ENCODE measurements at regions not wholly inside any gene's neighbourhood (a gene's known extent, or its start where the extent isn't known, plus 50 kb on each side); places are given as distances from the start of the nearest gene placed in this dataset.

DNA sequence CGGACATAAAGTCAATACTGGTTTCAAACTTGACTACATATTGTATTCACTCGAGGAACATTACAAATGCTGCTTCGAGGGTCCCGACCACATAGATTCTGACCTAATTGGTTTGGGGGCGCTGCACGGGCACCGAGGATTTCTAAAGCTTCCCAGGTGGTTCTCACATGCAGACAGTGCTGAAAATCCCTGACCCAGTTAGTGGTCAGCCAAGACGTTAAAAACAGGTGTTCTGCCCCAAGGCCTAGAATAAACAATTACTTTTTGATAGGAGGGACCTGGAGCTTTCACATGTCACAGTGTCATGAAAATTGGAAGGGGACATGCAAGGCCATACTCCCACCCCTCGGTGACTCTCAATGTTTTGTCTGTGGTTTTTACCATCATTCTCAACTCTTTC, 368.9 kb downstream of the RNF144A start:
- Mint-ChIP-seq H3K4me3 (no peak overlapping the region), H3K27ac (no peak overlapping the region), H3K36me3 (ENCODE audit: low read depth) (no peaks in the 10 kb centered on the region), H3K27me3 (peaks cover 4% of the 10 kb centered on the region), H3K9me3 (no peaks in the 10 kb centered on the region), H3K4me1 (no peaks in the 10 kb centered on the region)
- ChIA-PET CTCF (no interaction called here), POLR2A (no interaction called here)
- intact Hi-C loops (cut with micrococcal nuclease): no loop called here
- TF ChIP-seq, protein P1, sequence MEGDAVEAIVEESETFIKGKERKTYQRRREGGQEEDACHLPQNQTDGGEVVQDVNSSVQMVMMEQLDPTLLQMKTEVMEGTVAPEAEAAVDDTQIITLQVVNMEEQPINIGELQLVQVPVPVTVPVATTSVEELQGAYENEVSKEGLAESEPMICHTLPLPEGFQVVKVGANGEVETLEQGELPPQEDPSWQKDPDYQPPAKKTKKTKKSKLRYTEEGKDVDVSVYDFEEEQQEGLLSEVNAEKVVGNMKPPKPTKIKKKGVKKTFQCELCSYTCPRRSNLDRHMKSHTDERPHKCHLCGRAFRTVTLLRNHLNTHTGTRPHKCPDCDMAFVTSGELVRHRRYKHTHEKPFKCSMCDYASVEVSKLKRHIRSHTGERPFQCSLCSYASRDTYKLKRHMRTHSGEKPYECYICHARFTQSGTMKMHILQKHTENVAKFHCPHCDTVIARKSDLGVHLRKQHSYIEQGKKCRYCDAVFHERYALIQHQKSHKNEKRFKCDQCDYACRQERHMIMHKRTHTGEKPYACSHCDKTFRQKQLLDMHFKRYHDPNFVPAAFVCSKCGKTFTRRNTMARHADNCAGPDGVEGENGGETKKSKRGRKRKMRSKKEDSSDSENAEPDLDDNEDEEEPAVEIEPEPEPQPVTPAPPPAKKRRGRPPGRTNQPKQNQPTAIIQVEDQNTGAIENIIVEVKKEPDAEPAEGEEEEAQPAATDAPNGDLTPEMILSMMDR (IDR thresholded peaks at IDR 0.05): no peak
- DNase-seq (no peak), ATAC-seq (ENCODE audit: low read depth) (no peak)

DNA sequence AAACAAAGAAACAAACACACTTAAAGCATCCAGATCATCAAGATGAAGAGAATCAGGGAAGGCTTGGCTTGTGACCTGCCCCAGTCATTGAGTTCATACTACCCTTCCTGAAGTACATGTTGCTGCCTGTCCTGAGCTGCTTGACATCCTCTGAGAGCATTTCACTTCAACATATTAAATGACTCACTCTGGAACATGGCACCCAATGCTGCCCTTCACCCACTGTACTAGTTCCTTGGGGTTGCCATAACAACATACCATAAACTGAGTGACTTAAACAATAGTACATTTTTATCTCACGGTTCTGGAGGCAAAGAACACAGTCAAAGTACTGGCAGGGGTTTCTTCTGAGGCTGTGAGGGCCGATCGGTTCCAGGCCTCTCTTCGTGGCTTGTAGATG, 371.3 kb downstream of the RNF144A start:
- peaks cover 1% of the 10 kb centered on the region for H3K27me3 Mint-ChIP-seq
- H3K27ac Mint-ChIP-seq: no peak overlapping the region
- H3K9me3 Mint-ChIP-seq: no peaks in the 10 kb centered on the region
- H3K36me3 Mint-ChIP-seq (ENCODE audit: low read depth): no peaks in the 10 kb centered on the region
- DNase-seq (no peak), ATAC-seq (ENCODE audit: low read depth) (no peak)
- ChIA-PET POLR2A (no interaction called here), CTCF (no interaction called here)
- no peak overlapping the region for H3K4me3 Mint-ChIP-seq
- TF ChIP-seq, protein P1 (IDR thresholded peaks at IDR 0.05): no peak
- H3K4me1 Mint-ChIP-seq: no peaks in the 10 kb centered on the region
- intact Hi-C loops (cut with micrococcal nuclease): no loop called here

DNA sequence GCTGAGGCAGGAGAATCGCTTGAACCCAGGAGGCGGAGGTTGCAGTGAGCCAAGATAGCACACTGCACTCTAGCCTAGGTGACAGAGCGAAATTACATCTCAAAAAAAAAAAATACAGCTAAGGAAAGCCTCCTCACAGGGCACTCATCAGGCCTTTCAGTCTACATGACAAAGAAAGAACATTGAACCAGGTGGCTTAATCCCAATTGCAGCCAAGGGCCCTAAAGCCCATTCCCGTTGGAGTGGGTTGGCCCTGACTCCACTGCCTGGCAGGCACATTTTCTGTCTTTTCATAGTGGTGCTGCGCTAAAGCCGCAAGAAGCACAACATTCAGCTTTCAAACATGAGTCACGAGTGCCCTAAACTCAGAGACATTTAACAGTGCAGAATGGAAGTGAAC, 372.5 kb downstream of the RNF144A start:
- Mint-ChIP-seq H3K4me3 (no peak overlapping the region), H3K4me1 (no peaks in the 10 kb centered on the region), H3K27me3 (peaks cover 1% of the 10 kb centered on the region), H3K27ac (no peak overlapping the region), H3K9me3 (no peaks in the 10 kb centered on the region), H3K36me3 (ENCODE audit: low read depth) (no peaks in the 10 kb centered on the region)
- DNase-seq: no peak
- ChIA-PET CTCF (no interaction called here), POLR2A (no interaction called here)
- TF ChIP-seq, protein P1 (IDR thresholded peaks at IDR 0.05): no peak
- intact Hi-C loops (cut with micrococcal nuclease): no loop called here
- no peak for ATAC-seq (ENCODE audit: low read depth)

DNA sequence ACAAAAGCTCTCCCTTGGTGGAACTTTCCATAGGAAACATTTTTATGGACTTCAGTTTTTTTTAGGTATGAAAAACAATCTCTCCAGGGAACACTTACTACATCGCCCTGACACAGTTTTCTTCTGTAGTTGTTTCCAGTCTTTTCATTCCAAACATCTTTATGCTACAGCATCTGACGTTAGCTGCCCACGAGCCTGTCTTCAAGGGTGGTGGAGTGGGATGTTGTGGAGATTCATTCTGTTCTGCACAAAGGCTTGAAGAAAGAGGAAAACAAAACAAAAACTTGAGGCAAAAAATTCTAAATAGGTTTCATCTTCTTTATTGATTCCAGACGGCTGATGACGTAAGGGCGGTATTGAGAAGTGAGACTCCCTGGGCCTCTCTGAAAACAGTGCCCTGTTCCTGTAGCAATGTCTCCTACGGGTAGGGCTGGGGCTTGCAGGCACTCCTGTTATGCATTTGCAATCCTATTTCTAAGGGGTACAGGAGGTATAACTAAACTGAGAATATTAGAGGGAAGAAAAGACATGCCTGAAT, 375.0 kb downstream of the RNF144A start:
- Mint-ChIP-seq H3K9me3 (no peaks in the 10 kb centered on the region), H3K27ac (no peak overlapping the region), H3K4me3 (no peak overlapping the region), H3K4me1 (no peaks in the 10 kb centered on the region), H3K27me3 (no peaks in the 10 kb centered on the region), H3K36me3 (ENCODE audit: low read depth) (no peaks in the 10 kb centered on the region)
- POLR2A ChIA-PET: no interaction called here
- TF ChIP-seq, protein P1 (IDR thresholded peaks at IDR 0.05): no peak
- CTCF ChIA-PET: no interaction called here
- intact Hi-C loops (cut with micrococcal nuclease): no loop called here
- DNase-seq (no peak), ATAC-seq (ENCODE audit: low read depth) (no peak)

DNA sequence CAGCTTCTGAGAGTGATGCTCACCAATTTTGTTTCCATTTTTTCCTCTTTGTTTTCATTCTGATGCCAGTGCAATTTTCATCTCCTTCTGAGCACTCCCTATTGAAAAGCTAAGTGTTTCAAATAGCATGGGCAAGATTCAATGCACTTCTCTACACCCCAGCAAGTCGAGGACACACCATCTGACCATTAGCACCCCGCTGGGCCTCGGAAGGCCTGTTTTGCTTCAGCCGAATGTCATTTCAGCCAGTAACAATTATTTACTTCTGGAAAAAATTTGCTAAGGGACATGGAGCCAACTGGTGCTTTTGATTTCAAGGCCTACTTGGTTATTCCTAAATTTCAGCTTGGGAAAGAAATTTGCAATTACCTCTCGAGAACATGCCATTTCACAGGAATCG, 392.4 kb downstream of the RNF144A start:
- DNase-seq: no peak
- no peak overlapping the region for H3K4me3 Mint-ChIP-seq
- TF ChIP-seq, protein P1 (IDR thresholded peaks at IDR 0.05): no peak
- H3K9me3 Mint-ChIP-seq: no peaks in the 10 kb centered on the region
- H3K27ac Mint-ChIP-seq: no peak overlapping the region
- H3K4me1 Mint-ChIP-seq: no peaks in the 10 kb centered on the region
- intact Hi-C loops (cut with micrococcal nuclease): no loop called here
- no peaks in the 10 kb centered on the region for H3K27me3 Mint-ChIP-seq
- POLR2A ChIA-PET: no interaction called here
- CTCF ChIA-PET: no interaction called here
- H3K36me3 Mint-ChIP-seq (ENCODE audit: low read depth): no peaks in the 10 kb centered on the region
- ATAC-seq (ENCODE audit: low read depth): no peak

Data from activated B cell treated with CpG ODN at 0.5 μM for 24 hours (primary cell).